RWPE2 (cell line): ENCODE measurements at regions not wholly inside any gene's neighbourhood (a gene's known extent, or its start where the extent isn't known, plus 50 kb on each side); places are given as distances from the start of the nearest gene placed in this dataset.

Experiments
- ATAC-seq: fragments of 200-7000 bp; cut with Tn5 transposase; 3 replicates; pipeline ENCODE4 v1.9.1; 2021; ENCODE audit warnings: low read depth
- DNase-seq: peaks from one replicate; pipeline ENCODE4 v3.0.0-alpha.2; 2020; ENCODE audit warnings: low spot score
- H3K27ac ChIP-seq: fragments of 450-650 bp; 2 replicates; pipeline ENCODE4 v1.5.1; 2017; ENCODE audit warnings: mild to moderate bottlenecking; ENCODE audit not compliant: poor library complexity, severe bottlenecking
- H3K27me3 ChIP-seq: fragments of 250-450 bp; sonication (Bioruptor Pico); 2 replicates; pipeline ENCODE4 v1.5.1; 2021; ENCODE audit warnings: mild to moderate bottlenecking, moderate library complexity; ENCODE audit not compliant: insufficient read depth, poor library complexity, severe bottlenecking
- H3K36me3 ChIP-seq: fragments of 250-450 bp; sonication (Bioruptor Pico); 2 replicates; pipeline ENCODE4 v1.5.1; 2020; ENCODE audit warnings: low read depth, mild to moderate bottlenecking, moderate library complexity
- H3K4me1 ChIP-seq: fragments of 250-450 bp; sonication (Bioruptor Pico); 2 replicates; pipeline ENCODE4 v1.5.1; 2021; ENCODE audit warnings: mild to moderate bottlenecking, moderate library complexity; ENCODE audit not compliant: insufficient read depth, poor library complexity, severe bottlenecking
- H3K4me3 ChIP-seq: fragments of 250-450 bp; sonication (Bioruptor Pico); 2 replicates; pipeline ENCODE4 v1.5.1; 2021; ENCODE audit warnings: mild to moderate bottlenecking, moderate library complexity; ENCODE audit not compliant: severe bottlenecking
- H3K9me3 ChIP-seq: fragments of 250-450 bp; sonication (Bioruptor Pico); 2 replicates; pipeline ENCODE4 v1.5.1; 2021; ENCODE audit warnings: mild to moderate bottlenecking, moderate library complexity; ENCODE audit not compliant: severe bottlenecking
- TF ChIP-seq, protein P1 (sequence below): fragments of 450-650 bp; IDR thresholded peaks from one replicate; pipeline ENCODE4 v1.5.1; 2017; ENCODE audit warnings: mild to moderate bottlenecking, moderate library complexity; ENCODE audit not compliant: poor library complexity, severe bottlenecking

DNA sequence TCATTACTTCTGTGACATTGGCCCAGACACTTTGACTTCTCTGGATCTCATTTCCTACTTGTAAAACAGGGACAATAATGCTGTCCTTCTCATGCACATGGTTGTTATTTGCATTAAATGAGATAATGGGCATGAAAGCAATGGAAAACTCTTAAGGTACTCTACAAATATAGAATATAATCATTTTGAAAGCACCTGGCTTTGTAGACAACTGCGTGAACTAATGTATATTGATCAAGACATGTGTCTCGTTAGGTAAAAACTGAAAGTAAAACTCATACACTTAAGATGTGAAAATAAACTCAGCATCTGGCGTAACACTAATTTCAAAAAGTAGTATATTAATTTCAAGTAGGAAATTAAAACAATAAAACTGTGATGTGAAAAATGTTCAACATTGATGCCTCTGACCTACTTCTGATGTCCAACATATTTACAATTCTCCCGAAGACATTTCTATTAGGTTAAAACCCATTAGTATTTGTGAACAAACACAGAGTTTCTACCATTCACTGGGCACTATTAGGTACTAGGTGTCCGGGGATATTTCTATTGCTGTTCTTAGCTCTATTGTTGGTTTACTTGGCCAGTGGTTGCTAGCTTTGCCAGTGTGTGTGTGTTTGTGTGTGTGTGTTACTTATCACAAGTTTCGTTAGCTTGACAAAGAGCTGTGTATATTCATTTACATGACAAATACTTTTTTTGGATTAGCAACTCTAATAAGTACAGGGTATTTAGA is 220.5 kb downstream of the KCNRG start:
- H3K4me1 ChIP-seq, result peaks cover under 1% of the 10 kb centered on the region
- ATAC-seq, result no peak
- DNase-seq, result no peak
- no peaks in the 10 kb centered on the region for H3K27me3 ChIP-seq
- no peaks in the 10 kb centered on the region for H3K36me3 ChIP-seq
- H3K9me3 ChIP-seq, result no peaks in the 10 kb centered on the region
- no peak overlapping the region for H3K27ac ChIP-seq
- TF ChIP-seq, protein P1, sequence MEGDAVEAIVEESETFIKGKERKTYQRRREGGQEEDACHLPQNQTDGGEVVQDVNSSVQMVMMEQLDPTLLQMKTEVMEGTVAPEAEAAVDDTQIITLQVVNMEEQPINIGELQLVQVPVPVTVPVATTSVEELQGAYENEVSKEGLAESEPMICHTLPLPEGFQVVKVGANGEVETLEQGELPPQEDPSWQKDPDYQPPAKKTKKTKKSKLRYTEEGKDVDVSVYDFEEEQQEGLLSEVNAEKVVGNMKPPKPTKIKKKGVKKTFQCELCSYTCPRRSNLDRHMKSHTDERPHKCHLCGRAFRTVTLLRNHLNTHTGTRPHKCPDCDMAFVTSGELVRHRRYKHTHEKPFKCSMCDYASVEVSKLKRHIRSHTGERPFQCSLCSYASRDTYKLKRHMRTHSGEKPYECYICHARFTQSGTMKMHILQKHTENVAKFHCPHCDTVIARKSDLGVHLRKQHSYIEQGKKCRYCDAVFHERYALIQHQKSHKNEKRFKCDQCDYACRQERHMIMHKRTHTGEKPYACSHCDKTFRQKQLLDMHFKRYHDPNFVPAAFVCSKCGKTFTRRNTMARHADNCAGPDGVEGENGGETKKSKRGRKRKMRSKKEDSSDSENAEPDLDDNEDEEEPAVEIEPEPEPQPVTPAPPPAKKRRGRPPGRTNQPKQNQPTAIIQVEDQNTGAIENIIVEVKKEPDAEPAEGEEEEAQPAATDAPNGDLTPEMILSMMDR, result no peak
- H3K4me3 ChIP-seq, result no peak overlapping the region

DNA sequence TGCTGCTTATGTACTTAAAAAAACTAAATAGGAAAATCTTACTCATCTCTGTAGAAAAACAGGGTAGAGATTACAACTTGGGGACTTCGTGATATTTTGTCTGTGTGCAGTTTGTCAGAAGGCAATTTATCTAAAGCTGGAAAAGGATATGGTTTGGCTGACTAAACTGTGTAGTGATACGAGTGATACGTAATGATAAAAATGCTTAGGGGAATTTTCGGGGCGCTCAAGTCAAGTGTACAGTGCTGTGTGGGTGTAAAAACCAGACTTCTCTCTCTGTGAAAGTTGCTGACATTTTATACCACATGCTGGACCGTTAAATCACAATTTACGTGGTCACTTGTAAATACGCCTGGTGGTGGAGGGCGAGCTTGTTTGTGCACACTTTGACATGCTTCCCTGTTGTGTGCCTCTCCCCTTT is 221.7 kb downstream of the KCNRG start:
- H3K36me3 ChIP-seq, result no peaks in the 10 kb centered on the region
- H3K4me1 ChIP-seq, result peaks cover 6% of the 10 kb centered on the region
- ATAC-seq (no peak), DNase-seq (no peak)
- TF ChIP-seq, protein P1, result no peak
- no peak overlapping the region for H3K4me3 ChIP-seq
- H3K9me3 ChIP-seq, result no peaks in the 10 kb centered on the region
- no peak overlapping the region for H3K27ac ChIP-seq
- H3K27me3 ChIP-seq, result no peaks in the 10 kb centered on the region

DNA sequence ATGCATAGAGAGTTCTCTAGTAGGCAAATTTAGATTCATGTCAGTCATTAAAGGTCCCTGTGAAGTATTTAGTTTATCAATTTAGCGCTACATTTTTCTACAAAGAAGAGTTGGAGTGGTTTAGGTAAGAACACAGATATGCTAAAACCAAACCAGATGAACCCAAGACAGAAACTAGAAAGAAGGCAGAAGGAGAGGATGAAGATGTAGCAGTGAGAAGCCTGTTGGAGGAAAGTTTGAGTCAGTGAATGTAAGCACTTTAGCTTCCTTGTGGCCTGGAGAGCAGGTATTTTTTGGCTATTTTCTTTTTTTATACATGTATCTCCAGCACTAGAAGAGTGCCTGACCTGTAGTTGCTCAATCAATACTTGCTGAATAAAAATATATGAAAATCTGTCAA is 223.7 kb downstream of the KCNRG start:
- TF ChIP-seq, protein P1, result no peak
- Histone ChIP-seq H3K27ac (no peak overlapping the region), H3K4me3 (no peak overlapping the region), H3K9me3 (no peaks in the 10 kb centered on the region), H3K4me1 (peaks cover 6% of the 10 kb centered on the region), H3K27me3 (no peaks in the 10 kb centered on the region), H3K36me3 (no peaks in the 10 kb centered on the region)
- no peak for DNase-seq
- no peak for ATAC-seq

DNA sequence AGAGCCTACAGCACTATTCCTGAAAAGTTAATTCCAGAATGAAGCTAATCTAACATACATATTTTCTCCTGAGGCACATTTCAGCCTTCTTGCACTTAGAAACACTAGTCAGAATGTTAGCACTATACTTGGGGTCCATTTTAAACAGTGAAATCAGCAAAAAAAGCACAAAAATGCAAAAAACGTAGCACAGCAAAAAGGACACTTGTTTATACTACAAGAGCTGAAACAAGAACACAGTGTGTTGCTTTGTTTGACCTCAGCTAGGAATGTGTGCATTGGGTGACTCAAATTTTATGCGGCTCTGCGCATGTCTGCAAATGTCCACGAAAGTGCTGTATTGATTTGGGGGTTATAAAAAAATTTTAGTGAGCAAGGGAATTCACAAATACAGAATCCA is 226.2 kb downstream of the KCNRG start:
- Histone ChIP-seq H3K4me1 (peaks cover 16% of the 10 kb centered on the region), H3K27me3 (no peaks in the 10 kb centered on the region), H3K27ac (no peak overlapping the region), H3K9me3 (no peaks in the 10 kb centered on the region), H3K4me3 (no peak overlapping the region), H3K36me3 (no peaks in the 10 kb centered on the region)
- ATAC-seq (no peak), DNase-seq (no peak)
- TF ChIP-seq, protein P1, result no peak

DNA sequence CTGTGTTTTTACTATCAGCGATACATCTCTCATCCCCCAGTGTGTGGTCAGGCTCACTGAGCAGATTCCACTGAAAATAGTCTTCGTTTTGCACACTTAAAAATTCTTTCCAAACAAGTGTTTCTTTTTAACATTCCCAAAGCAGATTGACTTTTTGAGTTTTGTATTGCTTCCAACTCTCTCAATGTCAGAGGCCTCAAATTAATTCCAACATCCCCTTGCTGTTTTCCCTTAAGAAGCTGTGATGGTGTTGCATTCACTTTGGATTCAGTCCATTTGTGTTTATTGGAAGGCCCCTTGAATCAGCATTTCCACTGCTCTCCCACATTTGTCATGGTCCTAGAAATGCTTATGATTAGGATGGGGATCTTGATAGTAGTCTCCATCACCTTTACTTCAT is 228.7 kb downstream of the KCNRG start:
- no peak overlapping the region for H3K27ac ChIP-seq
- no peak overlapping the region for H3K4me3 ChIP-seq
- H3K4me1 ChIP-seq, result peaks cover 16% of the 10 kb centered on the region
- no peaks in the 10 kb centered on the region for H3K36me3 ChIP-seq
- H3K9me3 ChIP-seq, result no peaks in the 10 kb centered on the region
- DNase-seq (no peak), ATAC-seq (no peak)
- H3K27me3 ChIP-seq, result no peaks in the 10 kb centered on the region
- TF ChIP-seq, protein P1, result no peak
